Gastrocnemius medialis (tissue), 4 donors: ENCODE measurements at regions not wholly inside any gene's neighbourhood (a gene's known extent, or its start where the extent isn't known, plus 50 kb on each side); places are given as distances from the start of the nearest gene placed in this dataset.

Source experiments
- POLR2A ChIP-seq, 2 donors: fragments of 450-650 bp; IDR thresholded peaks; one replicate each; pipeline ENCODE4 v1.6.1; 2017; ENCODE audit warnings: antibody characterized with exemption in 2 of 2, mild to moderate bottlenecking in 2 of 2, moderate library complexity in 2 of 2
- TF ChIP-seq, protein P1 (sequence below), 5 experiments: fragments of 450-650 bp in 3 of 5; fragments of 200-600 bp in 2 of 5; sonication (generic) in 2 of 5; IDR thresholded peaks in 4 of 5; conservative IDR thresholded peaks in 1 of 5; 1 replicate in 4 of 5; 2 replicates in 1 of 5; pipeline ENCODE4 v1.5.1; 2016 to 2019; ENCODE audit warnings: antibody characterized with exemption in 5 of 5, mild to moderate bottlenecking in 3 of 5, moderate library complexity in 3 of 5

DNA sequence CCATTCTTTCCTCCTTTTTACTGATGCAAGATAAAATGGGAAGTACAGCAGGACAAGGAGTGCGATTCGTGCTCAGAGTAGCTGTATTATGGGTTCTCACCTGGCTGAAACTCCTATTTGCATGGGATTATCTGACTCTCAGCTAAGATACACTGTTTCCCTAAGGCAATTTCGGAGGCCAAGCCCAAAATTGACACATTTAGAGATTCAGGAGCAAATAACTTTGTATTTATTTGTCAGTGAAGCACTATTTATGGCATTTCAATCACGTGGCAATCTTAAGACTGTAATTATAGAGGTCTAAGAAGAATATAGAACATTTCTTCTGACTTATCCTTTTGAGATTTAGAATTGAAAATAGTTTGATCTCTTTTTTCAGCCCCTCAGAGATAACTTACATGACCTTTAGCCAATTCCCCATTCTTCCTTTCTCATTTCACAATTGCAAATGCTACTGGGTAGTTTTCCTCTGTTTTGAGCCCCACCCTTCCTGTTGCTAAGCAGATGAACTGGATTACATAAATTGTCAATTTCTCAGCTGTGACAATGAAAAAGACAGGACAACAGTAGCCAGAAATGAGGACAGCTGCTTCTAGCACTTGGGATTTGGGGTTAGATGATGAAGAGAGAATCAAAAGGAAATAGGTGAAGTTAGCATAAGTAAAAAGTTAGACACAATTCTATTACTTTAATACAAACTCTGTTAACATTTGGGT is 122.7 kb upstream of the FRY start:
- TF ChIP-seq, protein P1, sequence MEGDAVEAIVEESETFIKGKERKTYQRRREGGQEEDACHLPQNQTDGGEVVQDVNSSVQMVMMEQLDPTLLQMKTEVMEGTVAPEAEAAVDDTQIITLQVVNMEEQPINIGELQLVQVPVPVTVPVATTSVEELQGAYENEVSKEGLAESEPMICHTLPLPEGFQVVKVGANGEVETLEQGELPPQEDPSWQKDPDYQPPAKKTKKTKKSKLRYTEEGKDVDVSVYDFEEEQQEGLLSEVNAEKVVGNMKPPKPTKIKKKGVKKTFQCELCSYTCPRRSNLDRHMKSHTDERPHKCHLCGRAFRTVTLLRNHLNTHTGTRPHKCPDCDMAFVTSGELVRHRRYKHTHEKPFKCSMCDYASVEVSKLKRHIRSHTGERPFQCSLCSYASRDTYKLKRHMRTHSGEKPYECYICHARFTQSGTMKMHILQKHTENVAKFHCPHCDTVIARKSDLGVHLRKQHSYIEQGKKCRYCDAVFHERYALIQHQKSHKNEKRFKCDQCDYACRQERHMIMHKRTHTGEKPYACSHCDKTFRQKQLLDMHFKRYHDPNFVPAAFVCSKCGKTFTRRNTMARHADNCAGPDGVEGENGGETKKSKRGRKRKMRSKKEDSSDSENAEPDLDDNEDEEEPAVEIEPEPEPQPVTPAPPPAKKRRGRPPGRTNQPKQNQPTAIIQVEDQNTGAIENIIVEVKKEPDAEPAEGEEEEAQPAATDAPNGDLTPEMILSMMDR (IDR thresholded peaks at IDR 0.05 in 4 of 5, conservative IDR thresholded peaks at IDR 0.05 in 1 of 5), result no peak
- peak in 1 of 2 donors; percentile 12 for TF ChIP-seq POLR2A (IDR thresholded peaks at IDR 0.05)
